ENCODE measurements at regions not wholly inside any gene's neighbourhood (a gene's known extent, or its start where the extent isn't known, plus 50 kb on each side); places are given as distances from the start of the nearest gene placed in this dataset.

DNA sequence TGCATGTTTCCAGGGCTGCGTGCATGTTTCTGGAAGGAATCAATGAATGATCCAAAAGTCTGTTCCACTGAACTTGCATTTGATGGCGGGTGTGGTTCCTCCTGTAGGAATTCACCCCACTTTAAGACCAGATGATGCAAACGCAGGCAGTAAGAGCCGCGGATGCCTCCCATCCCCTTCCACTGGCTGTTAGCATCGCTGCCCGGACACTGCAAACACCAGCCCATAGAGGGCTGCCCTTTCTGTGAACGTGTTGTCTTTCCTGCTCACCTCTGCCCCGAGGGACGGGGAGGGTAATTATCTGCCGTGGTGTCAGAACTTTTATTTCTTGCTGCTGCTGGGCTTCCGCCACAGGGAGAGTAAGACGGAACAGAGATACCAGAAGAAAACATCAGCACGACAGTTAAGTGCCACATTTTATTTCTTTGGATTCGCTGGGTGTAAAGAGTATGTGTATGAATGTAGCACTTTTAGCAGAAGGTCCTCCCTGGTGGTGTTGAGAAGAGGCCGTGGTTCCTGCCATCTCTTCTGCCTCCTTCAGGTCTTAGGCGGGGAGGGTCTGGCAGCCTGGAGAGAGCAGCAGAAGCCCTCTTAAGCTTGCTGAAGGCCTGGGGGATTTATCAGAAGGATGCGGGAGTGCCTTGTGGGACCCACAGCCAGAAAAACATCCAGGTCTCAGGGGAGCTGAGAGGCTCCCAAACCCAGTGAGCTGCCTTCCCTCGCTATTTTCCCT, 53.2 kb upstream of the NECTIN1 start:
- Histone ChIP-seq H3K27ac (ENCODE audit: low read depth in 1 of 3, low read length in 2 of 3) (no peak overlapping the region), H3K4me1 (ENCODE audit: control insufficient read depth in 3 of 3, insufficient read depth in 2 of 3, low read depth in 1 of 3, low read length in 2 of 3) (no peaks in the 10 kb centered on the region), H3K9me3 (ENCODE audit: control insufficient read depth in 2 of 2, insufficient read depth in 1 of 2, low read depth in 1 of 2, low read length in 1 of 2) (peaks cover 0 to 14% of the 10 kb centered on the region in 2 donors), H3K4me3 (ENCODE audit: low read depth in 1 of 3, low read length in 3 of 3) (no peak overlapping the region), H3K27me3 (ENCODE audit: control insufficient read depth in 3 of 3, insufficient read depth in 3 of 3, low read length in 3 of 3) (peaks cover 0 to 15% (median 0%) of the 10 kb centered on the region in 3 donors), H3K36me3 (ENCODE audit: control insufficient read depth in 3 of 3, insufficient read depth in 2 of 3, low read depth in 1 of 3, low read length in 3 of 3) (no peaks in the 10 kb centered on the region)
- no peak for DNase-seq
- 67 to 73% (median 69%) methylated on average over 19 of the region's 19 CpGs for WGBS, 3 donors
- FAIRE-seq, result no peak

DNA sequence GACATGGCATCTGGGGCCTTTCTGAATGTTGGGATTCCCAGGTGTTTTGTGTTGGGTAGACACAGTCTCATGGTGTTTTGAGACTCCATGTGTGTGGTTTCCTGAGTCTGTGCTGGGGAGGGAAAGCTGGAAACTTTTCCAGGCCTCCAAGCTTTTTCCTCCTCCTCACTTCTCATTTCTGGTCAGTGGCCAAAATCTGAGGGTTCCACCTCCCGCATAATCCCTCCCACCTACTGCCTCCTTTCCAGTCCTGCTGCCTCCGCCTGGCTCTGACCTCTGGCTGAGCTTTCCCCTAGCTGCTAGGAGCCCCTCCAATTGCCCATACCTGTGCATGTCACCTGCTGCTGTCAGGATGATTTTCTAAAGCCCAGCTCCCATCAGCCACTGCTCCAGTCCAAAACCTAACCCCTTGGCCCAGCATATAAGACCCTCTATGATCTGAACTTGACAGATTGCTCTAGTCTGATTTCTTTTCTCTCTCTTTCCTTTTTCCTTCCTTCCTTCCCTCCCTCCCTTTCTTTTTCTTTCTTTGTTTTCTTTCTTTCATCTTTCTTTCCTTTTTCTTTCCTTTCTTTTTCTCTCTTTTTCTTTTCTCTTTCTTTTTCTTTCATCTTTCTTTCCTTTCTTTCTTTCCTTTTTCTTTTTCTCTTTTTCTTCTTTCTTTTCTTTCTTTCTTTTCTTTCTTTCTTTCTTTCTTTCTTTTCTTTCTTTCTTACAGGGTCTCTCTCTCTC, 51.4 kb upstream of the NECTIN1 start:
- Histone ChIP-seq H3K27ac (ENCODE audit: low read depth in 1 of 3, low read length in 2 of 3) (no peak overlapping the region), H3K9me3 (ENCODE audit: control insufficient read depth in 2 of 2, insufficient read depth in 1 of 2, low read depth in 1 of 2, low read length in 1 of 2) (peaks cover 0 to 14% of the 10 kb centered on the region in 2 donors), H3K4me1 (ENCODE audit: control insufficient read depth in 3 of 3, insufficient read depth in 2 of 3, low read depth in 1 of 3, low read length in 2 of 3) (no peaks in the 10 kb centered on the region), H3K4me3 (ENCODE audit: low read depth in 1 of 3, low read length in 3 of 3) (no peak overlapping the region), H3K27me3 (ENCODE audit: control insufficient read depth in 3 of 3, insufficient read depth in 3 of 3, low read length in 3 of 3) (peaks cover 0 to 19% (median 0%) of the 10 kb centered on the region in 3 donors), H3K36me3 (ENCODE audit: control insufficient read depth in 3 of 3, insufficient read depth in 2 of 3, low read depth in 1 of 3, low read length in 3 of 3) (no peaks in the 10 kb centered on the region)
- WGBS, 3 donors, result 54 to 67% (median 66%) methylated on average over 2 of the region's 2 CpGs
- DNase-seq (no peak), FAIRE-seq (no peak)

DNA sequence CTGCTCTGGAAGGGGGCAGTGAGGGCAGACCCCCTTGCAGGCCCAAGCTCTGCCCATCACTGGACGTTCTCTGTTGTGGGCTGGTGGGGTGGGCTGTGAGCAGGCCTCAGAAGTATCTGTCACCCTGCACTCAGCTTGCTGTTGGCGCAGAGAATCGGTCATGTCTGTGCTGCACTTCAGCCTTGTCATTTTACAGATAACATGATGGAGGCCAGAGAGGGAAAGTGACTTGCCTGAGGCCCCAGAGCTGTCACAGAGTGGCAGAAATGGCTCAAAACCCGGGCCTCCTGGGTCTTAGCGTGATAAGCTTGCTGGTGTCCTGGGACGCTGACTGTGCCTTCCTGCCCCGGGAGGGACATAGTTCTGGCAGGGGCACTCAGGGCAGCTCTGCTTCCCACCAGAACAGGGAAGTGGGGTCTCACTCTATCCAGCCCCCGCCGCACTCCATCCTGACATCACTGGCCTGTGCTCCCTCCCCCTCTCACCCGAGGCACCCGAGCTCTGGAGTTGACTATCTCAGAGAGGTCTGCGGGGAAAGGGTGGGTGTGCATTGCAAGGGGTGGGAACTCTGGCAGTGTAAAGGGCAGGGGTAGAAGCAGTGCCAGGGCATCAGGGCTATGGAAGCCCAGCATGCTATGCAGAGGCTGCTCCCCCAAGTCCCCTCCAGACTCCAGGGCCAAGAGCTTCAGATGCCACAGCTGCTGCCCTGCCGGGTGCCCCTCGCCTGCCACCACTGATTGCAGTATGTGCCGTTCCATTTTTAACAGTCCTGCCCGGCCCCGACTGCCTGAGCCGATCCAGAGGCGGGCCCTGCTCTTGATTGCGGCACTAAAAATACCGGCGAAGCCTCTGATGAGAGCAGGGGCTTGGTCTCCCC, 50.4 kb upstream of the NECTIN1 start:
- Histone ChIP-seq H3K36me3 (ENCODE audit: control insufficient read depth in 3 of 3, insufficient read depth in 2 of 3, low read depth in 1 of 3, low read length in 3 of 3) (no peaks in the 10 kb centered on the region), H3K4me3 (ENCODE audit: low read depth in 1 of 3, low read length in 3 of 3) (no peak overlapping the region), H3K27ac (ENCODE audit: low read depth in 1 of 3, low read length in 2 of 3) (no peak overlapping the region), H3K27me3 (ENCODE audit: control insufficient read depth in 3 of 3, insufficient read depth in 3 of 3, low read length in 3 of 3) (peaks cover 0 to 21% (median 0%) of the 10 kb centered on the region in 3 donors), H3K4me1 (ENCODE audit: control insufficient read depth in 3 of 3, insufficient read depth in 2 of 3, low read depth in 1 of 3, low read length in 2 of 3) (no peaks in the 10 kb centered on the region), H3K9me3 (ENCODE audit: control insufficient read depth in 2 of 2, insufficient read depth in 1 of 2, low read depth in 1 of 2, low read length in 1 of 2) (peaks cover 0 to 11% of the 10 kb centered on the region in 2 donors)
- no peak for FAIRE-seq
- no peak for DNase-seq
- WGBS, 3 donors, result 44 to 60% (median 51%) methylated on average over 20 to 22 of the region's 22 CpGs
